ENCODE measurements at regions not wholly inside any gene's neighbourhood (a gene's known extent, or its start where the extent isn't known, plus 50 kb on each side); places are given as distances from the start of the nearest gene placed in this dataset.
"Not testable (repeated sequence)": the region's sequence is repeated elsewhere in the genome, so short reads cannot be mapped to it uniquely, and the experiment has no call there.

DNA sequence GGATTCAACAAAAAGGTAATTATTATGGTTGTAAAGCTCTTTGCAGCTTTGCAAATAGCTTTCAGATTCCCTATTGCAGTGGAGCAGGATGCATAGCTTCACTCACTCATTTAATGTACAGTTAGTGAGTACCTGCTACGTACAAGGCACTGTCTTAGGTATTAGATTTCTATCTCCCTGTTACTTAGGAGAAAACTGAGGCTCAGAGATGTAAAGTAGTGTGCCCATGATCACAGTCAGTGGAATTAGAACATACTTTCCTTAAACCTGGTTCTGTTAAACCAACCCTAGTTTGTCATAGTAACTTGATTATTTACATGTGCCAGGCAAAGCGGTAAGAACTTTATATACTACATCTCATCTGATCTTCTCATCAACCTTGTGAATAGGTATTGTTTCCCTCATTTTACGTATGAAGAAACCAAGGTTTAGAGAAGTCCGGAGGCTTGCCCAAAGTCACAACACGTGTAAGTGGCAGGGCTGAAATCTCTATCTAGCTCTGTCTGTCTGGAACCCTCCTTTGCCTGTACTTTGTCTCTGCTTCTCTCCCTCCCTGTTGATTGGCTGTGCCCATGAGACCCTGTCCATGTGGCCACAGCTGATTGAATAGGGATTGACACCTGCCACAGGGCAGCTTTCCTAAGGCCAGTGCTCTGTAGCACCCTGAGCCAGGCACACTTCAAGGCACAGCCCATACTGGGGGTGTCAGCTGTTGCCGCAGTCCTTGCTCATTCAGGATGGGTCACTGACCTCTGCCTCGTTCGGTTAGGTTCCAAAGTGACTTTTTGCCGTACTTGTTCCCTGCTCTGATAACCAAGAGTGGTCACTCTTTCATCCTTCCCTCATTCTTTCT lies 63.8 kb upstream of the PRSS23 start:
- TF ChIP-seq GATA1 (IDR thresholded peaks at IDR 0.05; ENCODE audit: low read depth, low read length) (no peak), POLR2A (IDR thresholded peaks at IDR 0.05; ENCODE audit: low read length) (no peak)
- no peak for DNase-seq

DNA sequence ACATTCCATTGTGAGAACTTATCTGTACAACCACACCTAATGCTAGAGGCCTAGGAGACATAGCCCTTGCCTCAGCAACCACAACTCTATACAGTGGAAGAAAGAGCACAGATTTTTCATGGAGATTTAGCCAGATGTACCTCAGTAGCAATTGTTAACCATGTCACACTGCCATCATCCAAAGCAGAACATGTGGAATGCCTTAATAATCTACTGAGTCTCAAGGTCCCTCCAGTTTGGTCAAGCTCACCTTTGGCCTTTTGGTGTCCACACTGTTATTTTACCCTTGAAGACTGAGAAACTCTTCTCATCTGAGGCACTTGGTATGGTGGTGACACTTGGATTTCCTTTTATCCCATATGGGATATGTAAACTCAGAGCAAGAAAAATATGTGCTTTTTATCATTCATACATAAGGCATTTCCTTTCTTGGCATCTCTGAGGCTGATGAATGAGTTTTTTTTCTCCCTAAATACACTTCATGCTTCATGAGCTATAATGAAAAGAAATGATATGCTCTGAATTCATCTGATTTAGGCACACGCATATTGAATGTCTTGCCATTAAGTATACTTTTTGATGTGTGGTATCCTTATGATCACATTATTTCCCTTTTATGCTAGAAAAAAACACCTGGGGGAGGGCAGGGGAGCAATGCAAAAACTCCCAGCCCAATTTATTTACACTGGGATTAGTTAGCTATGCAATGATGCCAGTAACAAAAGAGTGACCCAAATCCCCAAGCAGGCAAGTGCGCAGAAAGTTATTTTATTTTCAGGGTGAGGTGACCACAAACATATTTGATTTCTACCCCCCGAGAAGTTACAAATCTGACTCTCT lies 63.3 kb upstream of the ME3 start:
- TF ChIP-seq GATA1 (IDR thresholded peaks at IDR 0.05; ENCODE audit: low read depth, low read length) = no peak
- TF ChIP-seq POLR2A (IDR thresholded peaks at IDR 0.05; ENCODE audit: low read length) = no peak
- DNase-seq = no peak

DNA sequence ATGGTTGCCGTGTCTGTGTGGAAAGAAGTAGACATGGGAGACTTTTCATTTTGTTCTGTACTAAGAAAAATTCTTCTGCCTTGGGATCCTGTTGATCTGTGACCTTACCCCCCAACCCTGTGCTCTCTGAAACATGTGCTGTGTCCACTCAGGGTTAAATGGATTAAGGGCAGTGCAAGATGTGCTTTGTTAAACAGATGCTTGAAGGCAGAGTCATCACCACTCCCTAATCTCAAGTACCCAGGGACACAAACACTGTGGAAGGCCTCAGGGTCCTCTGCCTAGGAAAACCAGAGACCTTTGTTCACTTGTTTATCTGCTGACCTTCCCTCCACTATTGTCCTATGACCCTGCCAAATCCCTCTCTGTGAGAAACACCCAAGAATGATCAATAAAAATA lies 60.3 kb upstream of the ME3 start:
- DNase-seq = not testable (repeated sequence)

DNA sequence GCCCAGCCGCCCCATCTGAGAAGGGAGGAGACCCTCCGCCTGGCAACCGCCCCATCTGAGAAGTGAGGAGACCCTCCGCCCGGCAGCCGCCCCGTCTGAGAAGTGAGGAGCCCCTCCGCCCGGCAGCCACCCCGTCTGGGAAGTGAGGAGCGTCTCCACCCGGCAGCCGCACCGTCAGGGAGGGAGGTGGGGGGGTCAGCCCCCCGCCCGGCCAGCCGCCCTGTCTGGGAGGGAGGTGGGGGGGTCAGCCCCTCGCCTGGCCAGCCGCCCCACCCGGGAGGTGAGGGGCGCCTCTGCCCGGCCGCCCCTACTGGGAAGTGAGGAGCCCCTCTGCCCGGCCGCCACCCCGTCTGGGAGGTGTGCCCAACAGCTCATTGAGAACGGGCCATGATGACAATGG lies 59.9 kb upstream of the ME3 start:
- DNase-seq = not testable (repeated sequence)

DNA sequence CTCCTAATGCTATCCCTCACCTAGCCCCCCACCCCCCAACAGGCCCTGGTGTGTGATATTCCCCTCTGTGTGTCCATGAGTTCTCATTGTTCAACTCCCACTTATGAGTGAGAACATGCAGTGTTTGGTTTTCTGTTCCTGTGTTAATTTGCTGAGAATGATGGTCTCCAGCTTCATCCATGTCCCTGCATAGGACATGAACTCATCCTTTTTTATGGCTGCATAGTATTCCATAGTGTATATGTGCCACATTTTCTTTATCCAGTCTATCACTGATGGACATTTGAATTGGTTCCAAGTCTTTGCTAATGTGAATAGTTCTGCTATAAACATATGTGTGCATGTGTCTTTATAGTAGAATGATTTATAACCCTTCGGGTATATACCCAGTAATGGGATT lies 57.2 kb upstream of the ME3 start:
- DNase-seq = not testable (repeated sequence)

DNA sequence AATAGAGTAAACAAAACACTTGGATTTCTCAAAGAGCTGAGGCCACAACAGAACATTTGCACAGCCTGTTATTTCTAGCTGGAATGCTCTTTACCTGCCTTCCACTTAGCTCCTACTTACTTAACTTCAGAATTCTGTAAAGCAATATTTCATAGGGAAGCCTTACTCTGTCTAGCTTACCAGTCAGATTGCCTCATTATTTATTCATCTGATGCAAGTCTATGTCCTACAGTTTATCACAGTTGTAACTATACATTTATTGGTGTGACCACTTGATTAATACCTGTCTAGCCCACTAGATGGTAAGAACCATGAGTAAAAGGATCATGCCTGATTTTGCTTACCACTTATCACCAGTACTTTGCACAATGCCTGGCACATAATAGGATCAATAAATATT lies 56.1 kb upstream of the ME3 start:
- DNase-seq = no peak
- TF ChIP-seq POLR2A (IDR thresholded peaks at IDR 0.05; ENCODE audit: low read length) (no peak), GATA1 (IDR thresholded peaks at IDR 0.05; ENCODE audit: low read depth, low read length) (no peak)

DNA sequence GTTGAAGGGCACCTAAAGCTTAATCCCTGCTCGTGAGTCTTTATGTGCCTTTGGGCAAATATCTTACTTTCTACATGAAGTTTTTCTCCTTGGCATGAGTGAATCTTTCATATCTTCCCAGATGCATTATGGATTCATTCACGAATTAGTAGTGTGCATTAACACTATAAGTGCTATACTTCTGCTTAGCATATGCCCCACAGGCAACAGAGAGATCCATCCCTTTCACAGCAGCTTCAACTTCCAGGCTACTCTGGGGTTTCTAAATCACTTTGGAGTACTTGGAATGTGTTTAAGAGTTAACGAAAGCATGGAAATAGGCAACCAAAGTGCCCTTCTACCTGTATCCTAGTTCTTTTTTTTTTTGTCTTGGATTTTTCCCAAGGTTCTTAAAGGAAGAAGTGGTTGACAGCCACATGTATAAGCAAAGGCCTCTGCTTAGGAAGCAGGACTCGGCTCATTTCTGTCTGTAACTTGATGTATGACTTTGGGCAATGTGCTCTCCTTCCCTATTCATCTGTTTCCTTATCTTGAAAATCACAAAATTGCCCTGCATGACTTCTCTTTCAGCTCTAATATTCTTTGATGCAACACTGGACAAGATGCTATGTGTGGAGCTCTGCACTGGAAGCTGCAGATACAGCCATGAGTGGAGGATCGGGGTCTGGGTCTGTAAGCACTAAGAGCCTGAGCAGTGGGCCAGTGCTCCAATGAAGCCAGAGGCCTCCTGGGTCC lies 54.5 kb upstream of the ME3 start:
- no peak for TF ChIP-seq GATA1 (IDR thresholded peaks at IDR 0.05; ENCODE audit: low read depth, low read length)
- TF ChIP-seq POLR2A (IDR thresholded peaks at IDR 0.05; ENCODE audit: low read length) = no peak
- DNase-seq = no peak

DNA sequence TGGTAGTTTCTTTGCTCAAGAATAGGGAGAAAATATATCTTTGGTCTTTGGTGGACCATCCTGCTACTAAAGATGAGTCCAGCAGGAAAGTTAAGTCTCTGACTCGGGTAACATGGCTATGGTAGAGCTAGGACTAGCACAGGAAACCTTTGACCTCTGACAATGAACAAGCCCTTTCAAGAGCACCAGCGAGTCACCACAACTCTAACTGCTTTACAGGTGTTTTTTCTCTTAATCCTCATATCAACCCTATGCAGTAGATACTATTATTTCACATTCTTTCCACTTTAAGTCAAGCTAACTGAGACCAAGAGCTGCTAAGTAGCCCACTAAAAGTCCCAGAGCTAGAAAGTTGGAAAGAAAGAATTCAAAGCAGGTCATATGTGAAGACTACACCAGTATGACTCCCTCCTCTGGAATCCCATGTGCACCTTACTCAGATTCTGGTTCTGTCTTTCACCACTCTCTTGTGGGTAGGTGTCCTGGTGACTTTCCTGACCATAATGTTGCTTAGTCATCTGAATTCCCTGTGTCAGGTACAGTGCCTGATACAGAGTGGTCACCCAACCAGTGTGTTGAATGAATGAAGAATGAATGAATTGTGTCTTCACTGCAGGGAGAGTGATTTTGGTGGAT lies 53.8 kb upstream of the ME3 start:
- no peak for TF ChIP-seq GATA1 (IDR thresholded peaks at IDR 0.05; ENCODE audit: low read depth, low read length)
- no peak for TF ChIP-seq POLR2A (IDR thresholded peaks at IDR 0.05; ENCODE audit: low read length)
- no peak for DNase-seq

DNA sequence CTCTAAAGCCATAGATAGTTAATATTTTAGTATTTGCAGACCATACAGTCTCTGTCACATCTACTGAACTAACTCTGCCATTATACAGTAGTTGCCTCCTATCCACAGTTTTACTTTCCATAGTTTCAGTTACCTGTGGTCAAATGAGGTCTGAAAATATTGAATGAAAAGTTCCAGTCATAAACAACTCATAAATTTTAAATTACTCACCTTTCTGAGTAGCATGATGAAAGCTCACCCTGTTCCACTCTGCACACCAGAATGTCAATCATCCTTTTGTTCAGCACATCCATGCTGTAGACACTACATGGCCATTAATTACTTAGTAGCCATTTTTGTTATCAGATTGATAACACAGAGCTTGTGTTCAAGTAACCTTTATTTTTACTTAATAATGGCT lies 51.7 kb upstream of the ME3 start:
- TF ChIP-seq POLR2A (IDR thresholded peaks at IDR 0.05; ENCODE audit: low read length) = no peak
- no peak for TF ChIP-seq GATA1 (IDR thresholded peaks at IDR 0.05; ENCODE audit: low read depth, low read length)
- DNase-seq = no peak

DNA sequence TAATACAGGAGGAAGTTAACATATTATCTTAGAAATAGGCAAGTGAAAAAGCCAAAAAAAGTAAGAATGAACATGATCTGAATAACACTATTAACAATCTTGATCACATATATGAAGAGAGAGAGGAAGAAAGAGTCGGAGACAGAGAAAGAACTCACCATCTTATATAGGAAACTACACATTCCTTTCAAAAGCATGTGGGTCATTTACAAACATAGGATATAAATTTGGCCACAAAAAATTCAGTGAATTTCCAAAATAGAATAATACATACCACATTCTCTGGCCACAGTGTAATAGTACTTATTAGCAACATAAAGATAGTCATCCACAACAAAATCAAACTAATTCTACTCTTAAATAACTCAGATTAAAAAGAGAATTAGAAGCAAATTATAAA lies 50.9 kb upstream of the ME3 start:
- TF ChIP-seq GATA1 (IDR thresholded peaks at IDR 0.05; ENCODE audit: low read depth, low read length) (no peak), POLR2A (IDR thresholded peaks at IDR 0.05; ENCODE audit: low read length) (no peak)
- no peak for DNase-seq

DNA sequence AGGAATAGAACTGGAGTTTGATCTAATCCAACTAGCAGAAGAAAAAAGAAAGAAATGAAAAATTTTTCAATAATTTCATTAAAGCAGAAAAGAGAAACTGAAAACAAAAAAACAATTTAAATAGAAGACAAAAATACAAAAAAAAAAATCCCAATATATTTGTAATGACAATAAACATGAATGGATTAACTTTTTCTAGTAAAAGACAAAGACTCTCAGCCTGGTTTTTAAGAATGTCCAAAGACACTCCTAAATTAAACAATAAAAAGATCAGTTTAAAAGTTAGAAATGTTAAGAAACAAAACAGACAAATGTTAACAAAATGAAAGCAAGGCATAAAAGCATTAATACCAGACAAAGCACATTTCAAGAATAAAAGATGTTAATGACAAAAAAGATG lies 50.3 kb upstream of the ME3 start:
- TF ChIP-seq GATA1 (IDR thresholded peaks at IDR 0.05; ENCODE audit: low read depth, low read length) = no peak
- TF ChIP-seq POLR2A (IDR thresholded peaks at IDR 0.05; ENCODE audit: low read length) = no peak
- no peak for DNase-seq

All from erythroblast (primary cell).